ENCODE measurements at regions not wholly inside any gene's neighbourhood (a gene's known extent, or its start where the extent isn't known, plus 50 kb on each side); places are given as distances from the start of the nearest gene placed in this dataset.
A peak's percentile ranks its signal among the peaks of the same experiment; 100 is the strongest.

GRCh38 chr2:145314119-145314633 lies 794.3 kb upstream of the ZEB2 start:
- Histone ChIP-seq H3K36me3 (ENCODE audit: control insufficient read depth, insufficient read depth, low read length) (no peaks in the 10 kb centered on the region), H3K9ac (ENCODE audit: low read length) (no peak overlapping the region), H3K27me3 (ENCODE audit: control insufficient read depth, insufficient read depth, low read length) (no peaks in the 10 kb centered on the region), H3K4me1 (ENCODE audit: control insufficient read depth, insufficient read depth, low read length) (no peaks in the 10 kb centered on the region), H3K4me3 (ENCODE audit: low read length) (no peak overlapping the region), H3K27ac (ENCODE audit: low read depth, low read length) (no peak overlapping the region)

GRCh38 chr2:145305889-145306288 lies 786.0 kb upstream of the ZEB2 start:
- Histone ChIP-seq H3K27me3 (ENCODE audit: control insufficient read depth, insufficient read depth, low read length) (no peaks in the 10 kb centered on the region), H3K27ac (ENCODE audit: low read depth, low read length) (no peak overlapping the region), H3K36me3 (ENCODE audit: control insufficient read depth, insufficient read depth, low read length) (no peaks in the 10 kb centered on the region), H3K4me1 (ENCODE audit: control insufficient read depth, insufficient read depth, low read length) (no peaks in the 10 kb centered on the region), H3K9ac (ENCODE audit: low read length) (no peak overlapping the region), H3K4me3 (ENCODE audit: low read length) (no peak overlapping the region)

GRCh38 chr2:145304501-145304900 lies 784.6 kb upstream of the ZEB2 start:
- Histone ChIP-seq H3K27me3 (ENCODE audit: control insufficient read depth, insufficient read depth, low read length) (no peaks in the 10 kb centered on the region), H3K36me3 (ENCODE audit: control insufficient read depth, insufficient read depth, low read length) (no peaks in the 10 kb centered on the region), H3K27ac (ENCODE audit: low read depth, low read length) (no peak overlapping the region), H3K9ac (ENCODE audit: low read length) (no peak overlapping the region), H3K4me1 (ENCODE audit: control insufficient read depth, insufficient read depth, low read length) (no peaks in the 10 kb centered on the region), H3K4me3 (ENCODE audit: low read length) (no peak overlapping the region)

GRCh38 chr2:145303536-145303935 lies 783.6 kb upstream of the ZEB2 start:
- Histone ChIP-seq H3K27me3 (ENCODE audit: control insufficient read depth, insufficient read depth, low read length) (no peaks in the 10 kb centered on the region), H3K36me3 (ENCODE audit: control insufficient read depth, insufficient read depth, low read length) (no peaks in the 10 kb centered on the region), H3K9ac (ENCODE audit: low read length) (no peak overlapping the region), H3K4me1 (ENCODE audit: control insufficient read depth, insufficient read depth, low read length) (no peaks in the 10 kb centered on the region), H3K4me3 (ENCODE audit: low read length) (no peak overlapping the region), H3K27ac (ENCODE audit: low read depth, low read length) (no peak overlapping the region)

- Histone ChIP-seq H3K9ac (ENCODE audit: low read length) (no peak overlapping the region), H3K36me3 (ENCODE audit: control insufficient read depth, insufficient read depth, low read length) (no peaks in the 10 kb centered on the region), H3K4me1 (ENCODE audit: control insufficient read depth, insufficient read depth, low read length) (no peaks in the 10 kb centered on the region), H3K4me3 (ENCODE audit: low read length) (no peak overlapping the region), H3K27ac (ENCODE audit: low read depth, low read length) (no peak overlapping the region), H3K27me3 (ENCODE audit: control insufficient read depth, insufficient read depth, low read length) (no peaks in the 10 kb centered on the region)
These were observed 783.0 kb upstream of the ZEB2 start for GRCh38 chr2:145302886-145303285.

GRCh38 chr2:145302451-145302850 lies 782.5 kb upstream of the ZEB2 start:
- Histone ChIP-seq H3K27ac (ENCODE audit: low read depth, low read length) (no peak overlapping the region), H3K9ac (ENCODE audit: low read length) (no peak overlapping the region), H3K36me3 (ENCODE audit: control insufficient read depth, insufficient read depth, low read length) (no peaks in the 10 kb centered on the region), H3K27me3 (ENCODE audit: control insufficient read depth, insufficient read depth, low read length) (no peaks in the 10 kb centered on the region), H3K4me1 (ENCODE audit: control insufficient read depth, insufficient read depth, low read length) (no peaks in the 10 kb centered on the region), H3K4me3 (ENCODE audit: low read length) (no peak overlapping the region)

- Histone ChIP-seq H3K36me3 (ENCODE audit: control insufficient read depth, insufficient read depth, low read length) (no peaks in the 10 kb centered on the region), H3K4me3 (ENCODE audit: low read length) (no peak overlapping the region), H3K27me3 (ENCODE audit: control insufficient read depth, insufficient read depth, low read length) (no peaks in the 10 kb centered on the region), H3K27ac (ENCODE audit: low read depth, low read length) (no peak overlapping the region), H3K9ac (ENCODE audit: low read length) (no peak overlapping the region), H3K4me1 (ENCODE audit: control insufficient read depth, insufficient read depth, low read length) (no peaks in the 10 kb centered on the region)
These were observed 779.4 kb upstream of the ZEB2 start for GRCh38 chr2:145299368-145299767.

- H3K27me3 ChIP-seq (ENCODE audit: control insufficient read depth, insufficient read depth, low read length): no peaks in the 10 kb centered on the region
- no peak overlapping the region for H3K4me3 ChIP-seq (ENCODE audit: low read length)
- no peaks in the 10 kb centered on the region for H3K36me3 ChIP-seq (ENCODE audit: control insufficient read depth, insufficient read depth, low read length)
- H3K9ac ChIP-seq (ENCODE audit: low read length): no peak overlapping the region
- no peaks in the 10 kb centered on the region for H3K4me1 ChIP-seq (ENCODE audit: control insufficient read depth, insufficient read depth, low read length)
- H3K27ac ChIP-seq (ENCODE audit: low read depth, low read length): no peak overlapping the region
These were observed 772.2 kb upstream of the ZEB2 start for GRCh38 chr2:145292166-145292565.

- Histone ChIP-seq H3K27me3 (ENCODE audit: control insufficient read depth, insufficient read depth, low read length) (no peaks in the 10 kb centered on the region), H3K4me3 (ENCODE audit: low read length) (no peak overlapping the region), H3K36me3 (ENCODE audit: control insufficient read depth, insufficient read depth, low read length) (no peaks in the 10 kb centered on the region), H3K4me1 (ENCODE audit: control insufficient read depth, insufficient read depth, low read length) (no peaks in the 10 kb centered on the region), H3K27ac (ENCODE audit: low read depth, low read length) (no peak overlapping the region), H3K9ac (ENCODE audit: low read length) (no peak overlapping the region)
These were observed 771.1 kb upstream of the ZEB2 start for GRCh38 chr2:145290986-145291385.

GRCh38 chr2:145289946-145290345 lies 770.0 kb upstream of the ZEB2 start:
- Histone ChIP-seq H3K4me1 (ENCODE audit: control insufficient read depth, insufficient read depth, low read length) (no peaks in the 10 kb centered on the region), H3K27me3 (ENCODE audit: control insufficient read depth, insufficient read depth, low read length) (no peaks in the 10 kb centered on the region)

GRCh38 chr2:145288650-145289496 lies 769.0 kb upstream of the ZEB2 start:
- no peak overlapping the region for H3K27ac ChIP-seq (ENCODE audit: low read depth, low read length)
- H3K9ac ChIP-seq (ENCODE audit: low read length): no peak overlapping the region
- no peaks in the 10 kb centered on the region for H3K4me1 ChIP-seq (ENCODE audit: control insufficient read depth, insufficient read depth, low read length)
- H3K4me3 ChIP-seq (ENCODE audit: low read length): no peak overlapping the region
- no peaks in the 10 kb centered on the region for H3K27me3 ChIP-seq (ENCODE audit: control insufficient read depth, insufficient read depth, low read length)
- H3K36me3 ChIP-seq (ENCODE audit: control insufficient read depth, insufficient read depth, low read length): no peaks in the 10 kb centered on the region

More at GRCh38 chr2:145289946-145290345, 770.0 kb upstream of the ZEB2 start:
- Histone ChIP-seq H3K9ac (ENCODE audit: low read length) (no peak overlapping the region), H3K4me3 (ENCODE audit: low read length) (no peak overlapping the region), H3K36me3 (ENCODE audit: control insufficient read depth, insufficient read depth, low read length) (no peaks in the 10 kb centered on the region), H3K27ac (ENCODE audit: low read depth, low read length) (no peak overlapping the region)

- no peak overlapping the region for H3K4me3 ChIP-seq (ENCODE audit: low read length)
- H3K9ac ChIP-seq (ENCODE audit: low read length): no peak overlapping the region
- no peaks in the 10 kb centered on the region for H3K4me1 ChIP-seq (ENCODE audit: control insufficient read depth, insufficient read depth, low read length)
- no peaks in the 10 kb centered on the region for H3K27me3 ChIP-seq (ENCODE audit: control insufficient read depth, insufficient read depth, low read length)
- H3K27ac ChIP-seq (ENCODE audit: low read depth, low read length): no peak overlapping the region
- no peaks in the 10 kb centered on the region for H3K36me3 ChIP-seq (ENCODE audit: control insufficient read depth, insufficient read depth, low read length)
These were observed 767.8 kb upstream of the ZEB2 start for GRCh38 chr2:145287736-145288135.

- Histone ChIP-seq H3K4me1 (ENCODE audit: control insufficient read depth, insufficient read depth, low read length) (no peaks in the 10 kb centered on the region), H3K27me3 (ENCODE audit: control insufficient read depth, insufficient read depth, low read length) (no peaks in the 10 kb centered on the region), H3K4me3 (ENCODE audit: low read length) (peak overlapping the region; percentile 34), H3K36me3 (ENCODE audit: control insufficient read depth, insufficient read depth, low read length) (no peaks in the 10 kb centered on the region), H3K27ac (ENCODE audit: low read depth, low read length) (no peak overlapping the region), H3K9ac (ENCODE audit: low read length) (no peak overlapping the region)
These were observed 766.9 kb upstream of the ZEB2 start for GRCh38 chr2:145286716-145287275.

All from rectal smooth muscle tissue (tissue), 1 donor.